ENCODE measurements at regions not wholly inside any gene's neighbourhood (a gene's known extent, or its start where the extent isn't known, plus 50 kb on each side); places are given as distances from the start of the nearest gene placed in this dataset.

- H3K9me3 Mint-ChIP-seq, result peaks cover 12% of the 10 kb centered on the region
- no peak overlapping the region for H3K4me3 Mint-ChIP-seq
- peaks cover 52% of the 10 kb centered on the region for H3K4me1 Mint-ChIP-seq (ENCODE audit: low read depth)
- peaks cover 14% of the 10 kb centered on the region for H3K36me3 Mint-ChIP-seq (ENCODE audit: low read depth)
- H3K27me3 Mint-ChIP-seq (ENCODE audit: low read depth), result no peaks in the 10 kb centered on the region
- H3K27ac Mint-ChIP-seq, result peak overlapping the region; percentile 16
Observed at GRCh38 chr5:54643685-54644106, 126.1 kb downstream of the SNX18 start.

- Mint-ChIP-seq H3K36me3 (ENCODE audit: low read depth) (peaks cover 13% of the 10 kb centered on the region), H3K27me3 (ENCODE audit: low read depth) (peaks cover 3% of the 10 kb centered on the region), H3K9me3 (peaks cover 10% of the 10 kb centered on the region), H3K4me1 (ENCODE audit: low read depth) (peaks cover 35% of the 10 kb centered on the region), H3K27ac (no peak overlapping the region), H3K4me3 (no peak overlapping the region)
Observed at GRCh38 chr5:54639621-54640020, 122.1 kb downstream of the SNX18 start.

- H3K4me1 Mint-ChIP-seq (ENCODE audit: low read depth), result peaks cover 21% of the 10 kb centered on the region
Observed at GRCh38 chr5:54638106-54638505, 120.5 kb downstream of the SNX18 start.

GRCh38 chr5:54637654-54638053, 120.1 kb downstream of the SNX18 start:
- peaks cover 21% of the 10 kb centered on the region for H3K4me1 Mint-ChIP-seq (ENCODE audit: low read depth)
- peaks cover 3% of the 10 kb centered on the region for H3K27me3 Mint-ChIP-seq (ENCODE audit: low read depth)
- H3K36me3 Mint-ChIP-seq (ENCODE audit: low read depth), result peaks cover 11% of the 10 kb centered on the region
- peaks cover 3% of the 10 kb centered on the region for H3K9me3 Mint-ChIP-seq
- H3K27ac Mint-ChIP-seq, result no peak overlapping the region
- no peak overlapping the region for H3K4me3 Mint-ChIP-seq

More at GRCh38 chr5:54638106-54638505, 120.5 kb downstream of the SNX18 start:
- Mint-ChIP-seq H3K27me3 (ENCODE audit: low read depth) (peaks cover 3% of the 10 kb centered on the region), H3K36me3 (ENCODE audit: low read depth) (peaks cover 8% of the 10 kb centered on the region), H3K4me3 (no peak overlapping the region), H3K9me3 (peaks cover 3% of the 10 kb centered on the region), H3K27ac (no peak overlapping the region)

- peaks cover 14% of the 10 kb centered on the region for H3K36me3 Mint-ChIP-seq (ENCODE audit: low read depth)
- no peak overlapping the region for H3K27ac Mint-ChIP-seq
- peaks cover 15% of the 10 kb centered on the region for H3K9me3 Mint-ChIP-seq
- peaks cover 3% of the 10 kb centered on the region for H3K27me3 Mint-ChIP-seq (ENCODE audit: low read depth)
- no peak overlapping the region for H3K4me3 Mint-ChIP-seq
- peaks cover 19% of the 10 kb centered on the region for H3K4me1 Mint-ChIP-seq (ENCODE audit: low read depth)
Observed at GRCh38 chr5:54634089-54634488, 116.5 kb downstream of the SNX18 start.

GRCh38 chr5:54632131-54632701, 114.7 kb downstream of the SNX18 start:
- H3K4me1 Mint-ChIP-seq (ENCODE audit: low read depth), result peaks cover 11% of the 10 kb centered on the region
- no peak overlapping the region for H3K4me3 Mint-ChIP-seq
- peaks cover 3% of the 10 kb centered on the region for H3K27me3 Mint-ChIP-seq (ENCODE audit: low read depth)
- no peak overlapping the region for H3K27ac Mint-ChIP-seq
- H3K36me3 Mint-ChIP-seq (ENCODE audit: low read depth), result peaks cover 14% of the 10 kb centered on the region
- H3K9me3 Mint-ChIP-seq, result peaks cover 23% of the 10 kb centered on the region

- Mint-ChIP-seq H3K4me1 (ENCODE audit: low read depth) (peaks cover 8% of the 10 kb centered on the region), H3K27ac (no peak overlapping the region), H3K36me3 (ENCODE audit: low read depth) (peaks cover 7% of the 10 kb centered on the region), H3K4me3 (no peak overlapping the region), H3K27me3 (ENCODE audit: low read depth) (peaks cover 3% of the 10 kb centered on the region), H3K9me3 (peaks cover 23% of the 10 kb centered on the region)
Observed at GRCh38 chr5:54630738-54631359, 113.3 kb downstream of the SNX18 start.

- no peak overlapping the region for H3K27ac Mint-ChIP-seq
- H3K4me3 Mint-ChIP-seq, result no peak overlapping the region
- peaks cover 11% of the 10 kb centered on the region for H3K4me1 Mint-ChIP-seq (ENCODE audit: low read depth)
- peaks cover 11% of the 10 kb centered on the region for H3K36me3 Mint-ChIP-seq (ENCODE audit: low read depth)
- peaks cover 20% of the 10 kb centered on the region for H3K9me3 Mint-ChIP-seq
- H3K27me3 Mint-ChIP-seq (ENCODE audit: low read depth), result no peaks in the 10 kb centered on the region
Observed at GRCh38 chr5:54629115-54629514, 111.6 kb downstream of the SNX18 start.

GRCh38 chr5:54628050-54628449, 110.5 kb downstream of the SNX18 start:
- Mint-ChIP-seq H3K36me3 (ENCODE audit: low read depth) (peaks cover 11% of the 10 kb centered on the region), H3K4me3 (no peak overlapping the region)

GRCh38 chr5:54626407-54626806, 108.8 kb downstream of the SNX18 start:
- Mint-ChIP-seq H3K27me3 (ENCODE audit: low read depth) (peaks cover 3% of the 10 kb centered on the region), H3K9me3 (peaks cover 20% of the 10 kb centered on the region), H3K27ac (no peak overlapping the region), H3K4me1 (ENCODE audit: low read depth) (peaks cover 12% of the 10 kb centered on the region), H3K4me3 (no peak overlapping the region), H3K36me3 (ENCODE audit: low read depth) (peaks cover 8% of the 10 kb centered on the region)

More at GRCh38 chr5:54628050-54628449, 110.5 kb downstream of the SNX18 start:
- Mint-ChIP-seq H3K9me3 (peaks cover 20% of the 10 kb centered on the region), H3K27ac (no peak overlapping the region), H3K27me3 (ENCODE audit: low read depth) (peaks cover 3% of the 10 kb centered on the region), H3K4me1 (ENCODE audit: low read depth) (peaks cover 12% of the 10 kb centered on the region)

GRCh38 chr5:54624805-54625568, 107.4 kb downstream of the SNX18 start:
- no peak overlapping the region for H3K4me3 Mint-ChIP-seq

GRCh38 chr5:54621709-54622108, 104.2 kb downstream of the SNX18 start:
- H3K4me3 Mint-ChIP-seq, result no peak overlapping the region
- H3K9me3 Mint-ChIP-seq, result peaks cover 10% of the 10 kb centered on the region
- peaks cover 12% of the 10 kb centered on the region for H3K36me3 Mint-ChIP-seq (ENCODE audit: low read depth)
- no peak overlapping the region for H3K27ac Mint-ChIP-seq
- H3K4me1 Mint-ChIP-seq (ENCODE audit: low read depth), result peaks cover 23% of the 10 kb centered on the region
- H3K27me3 Mint-ChIP-seq (ENCODE audit: low read depth), result peaks cover 3% of the 10 kb centered on the region

More at GRCh38 chr5:54624805-54625568, 107.4 kb downstream of the SNX18 start:
- Mint-ChIP-seq H3K36me3 (ENCODE audit: low read depth) (peaks cover 7% of the 10 kb centered on the region), H3K9me3 (peaks cover 16% of the 10 kb centered on the region), H3K4me1 (ENCODE audit: low read depth) (peaks cover 20% of the 10 kb centered on the region), H3K27me3 (ENCODE audit: low read depth) (peaks cover 3% of the 10 kb centered on the region), H3K27ac (no peak overlapping the region)

- peaks cover 3% of the 10 kb centered on the region for H3K27me3 Mint-ChIP-seq (ENCODE audit: low read depth)
- no peak overlapping the region for H3K27ac Mint-ChIP-seq
- H3K4me3 Mint-ChIP-seq, result no peak overlapping the region
- peaks cover 12% of the 10 kb centered on the region for H3K36me3 Mint-ChIP-seq (ENCODE audit: low read depth)
- H3K4me1 Mint-ChIP-seq (ENCODE audit: low read depth), result peaks cover 21% of the 10 kb centered on the region
- H3K9me3 Mint-ChIP-seq, result peaks cover 10% of the 10 kb centered on the region
Observed at GRCh38 chr5:54621048-54621447, 103.5 kb downstream of the SNX18 start.

GRCh38 chr5:54620141-54620933, 102.8 kb downstream of the SNX18 start:
- H3K27ac Mint-ChIP-seq, result peak overlapping the region; percentile 9
- peaks cover 13% of the 10 kb centered on the region for H3K36me3 Mint-ChIP-seq (ENCODE audit: low read depth)
- no peak overlapping the region for H3K4me3 Mint-ChIP-seq
- H3K4me1 Mint-ChIP-seq (ENCODE audit: low read depth), result peaks cover 22% of the 10 kb centered on the region
- H3K27me3 Mint-ChIP-seq (ENCODE audit: low read depth), result peaks cover 3% of the 10 kb centered on the region
- H3K9me3 Mint-ChIP-seq, result peaks cover 10% of the 10 kb centered on the region
